ENCODE measurements at regions not wholly inside any gene's neighbourhood (a gene's known extent, or its start where the extent isn't known, plus 50 kb on each side); places are given as distances from the start of the nearest gene placed in this dataset.

DNA sequence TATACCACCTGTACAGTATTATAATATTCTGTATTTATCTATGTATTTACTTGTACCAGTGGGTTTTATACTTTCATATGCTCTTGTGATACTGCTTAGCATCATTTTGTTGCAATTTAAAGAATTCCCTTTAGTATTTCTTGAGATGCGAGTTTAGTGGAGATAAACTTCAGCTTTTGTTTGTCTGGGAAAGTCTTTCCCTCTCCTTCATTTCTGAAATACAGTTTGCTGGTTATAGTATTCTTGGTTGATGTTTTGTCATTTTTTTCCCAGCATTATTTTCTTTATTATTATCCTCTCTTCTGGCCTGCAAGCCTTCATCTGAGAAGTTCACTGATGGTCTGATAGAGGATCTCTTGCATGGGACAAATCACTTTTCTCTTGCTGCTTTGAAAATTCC is 136.6 kb upstream of the MCHR2 start:
- no peak for DNase-seq

DNA sequence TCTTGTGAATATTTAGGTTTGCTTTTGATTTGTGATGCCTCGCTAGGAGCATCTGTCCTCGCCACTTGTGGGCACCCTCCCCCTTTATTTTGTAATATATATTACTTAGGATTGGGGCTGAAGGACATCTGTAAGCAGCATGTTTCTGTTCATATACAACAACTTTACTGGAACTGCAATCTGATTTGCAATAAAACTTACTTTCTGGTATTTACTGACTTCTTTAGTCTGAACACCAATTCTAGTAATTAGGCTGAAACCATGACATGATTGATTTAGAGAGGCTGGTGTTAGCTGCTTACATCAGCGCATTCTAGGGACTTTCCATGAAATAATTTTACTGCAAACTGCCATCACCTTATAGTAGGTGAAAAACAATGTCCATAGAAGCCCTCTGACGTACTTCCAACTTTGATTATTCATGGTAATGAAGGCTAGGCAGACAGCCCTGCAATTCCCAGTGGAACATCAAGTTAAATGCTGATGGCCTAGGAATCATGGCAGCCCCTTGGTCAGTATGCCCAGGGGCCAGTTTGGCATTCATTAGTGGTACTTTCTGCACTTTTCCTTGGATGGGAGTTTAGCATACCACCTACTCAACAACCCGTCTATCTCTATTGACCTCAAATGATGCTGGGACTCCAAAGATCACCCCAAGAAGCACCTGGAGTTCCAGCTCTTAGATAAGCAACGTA is 132.9 kb upstream of the MCHR2 start:
- no peak for DNase-seq

DNA sequence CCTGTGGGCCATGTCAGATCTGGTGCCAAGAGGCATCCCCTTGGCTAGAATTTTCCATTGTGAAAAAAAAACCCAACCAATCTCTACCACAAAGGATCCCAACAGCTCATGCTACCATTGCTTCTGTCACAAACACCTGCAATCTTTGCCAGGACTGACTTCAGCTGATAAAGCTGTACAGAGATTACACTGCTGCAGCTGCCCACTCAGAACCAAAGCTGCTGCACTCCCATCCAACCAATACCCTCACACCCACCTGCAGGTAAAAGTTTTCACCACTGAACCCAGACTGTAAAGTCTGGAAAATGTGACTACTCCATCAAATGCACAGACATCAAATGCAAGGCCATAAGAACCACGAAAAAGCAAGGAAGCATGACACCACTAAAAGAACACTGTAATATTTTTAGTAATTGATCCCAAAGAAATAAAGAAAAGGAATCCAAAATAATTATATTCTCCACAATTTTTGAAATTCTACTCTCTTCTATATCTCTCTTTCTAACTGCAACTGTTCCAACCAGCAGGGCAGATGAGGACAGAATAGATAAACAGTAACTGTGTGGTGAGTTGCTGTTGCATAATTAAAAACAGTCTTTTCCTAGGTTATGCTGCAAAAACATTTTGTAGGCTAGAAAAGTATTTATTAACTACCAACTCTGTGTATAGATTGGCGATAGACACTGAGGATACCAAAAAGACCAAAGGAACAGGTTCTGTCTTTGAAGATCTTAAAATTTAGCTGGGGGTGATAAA is 128.0 kb upstream of the MCHR2 start:
- no peak for DNase-seq

GRCh38 chr6:100119261-100119660 is 125.2 kb upstream of the MCHR2 start:
- no peak for DNase-seq

GRCh38 chr6:100118301-100118700 is 124.3 kb upstream of the MCHR2 start:
- no peak for DNase-seq

DNA sequence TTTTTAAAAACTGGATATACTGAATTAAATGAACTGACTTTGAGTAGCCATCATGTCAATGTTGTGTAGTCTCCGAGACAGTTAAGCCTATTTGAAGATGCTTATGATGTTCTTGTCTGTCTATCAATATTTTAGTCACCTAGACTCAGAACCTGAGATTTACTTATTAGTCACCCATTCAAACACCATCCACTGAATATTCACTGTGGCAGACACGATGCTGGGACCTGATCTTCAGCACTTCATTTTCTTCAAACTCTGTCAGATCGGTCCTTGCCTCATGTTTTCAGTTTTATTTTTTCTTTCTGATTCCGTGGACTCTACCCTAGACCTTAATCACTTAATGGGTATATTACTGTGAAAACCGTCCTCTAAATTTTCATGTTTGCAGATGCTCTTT is 123.7 kb upstream of the MCHR2 start:
- DNase-seq = no peak

- peak; percentile 16 for DNase-seq
Measured at GRCh38 chr6:100116411-100117194, 122.6 kb upstream of the MCHR2 start.

- DNase-seq = no peak
Measured at GRCh38 chr6:100115407-100116101, 121.5 kb upstream of the MCHR2 start.

DNA sequence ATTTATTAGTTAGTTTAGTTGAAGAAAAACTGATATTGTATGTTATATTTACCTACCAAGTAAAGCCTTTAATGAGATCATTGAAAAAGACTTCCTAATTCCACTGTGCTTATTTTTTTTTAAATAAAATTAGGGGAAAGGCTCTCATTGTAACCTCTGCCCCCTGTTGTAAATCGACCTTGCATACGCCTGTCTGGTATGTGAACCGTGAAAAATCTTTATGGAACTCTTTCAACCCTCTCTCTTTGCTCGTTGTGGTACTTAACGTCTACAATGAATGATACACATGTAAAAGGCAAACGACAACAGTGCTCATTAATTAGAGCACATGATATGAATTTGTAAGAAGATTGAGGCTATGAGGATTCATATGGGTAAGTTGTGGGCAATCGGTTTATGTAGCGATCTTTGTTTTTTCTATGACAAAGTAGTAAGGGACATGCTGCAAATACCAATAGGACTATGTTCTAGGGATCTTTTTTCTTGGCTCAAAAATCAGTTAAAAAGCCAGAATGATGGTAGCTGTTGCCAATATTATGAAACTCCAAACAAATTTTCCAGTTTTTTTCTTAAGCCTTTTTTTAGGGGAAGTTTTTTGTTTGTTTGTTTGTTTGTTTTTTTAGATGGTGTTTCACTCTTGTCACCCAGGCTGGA is 119.0 kb upstream of the MCHR2 start:
- DNase-seq = no peak

- DNase-seq = no peak
Measured at GRCh38 chr6:100105919-100106529, 112.0 kb upstream of the MCHR2 start.

DNA sequence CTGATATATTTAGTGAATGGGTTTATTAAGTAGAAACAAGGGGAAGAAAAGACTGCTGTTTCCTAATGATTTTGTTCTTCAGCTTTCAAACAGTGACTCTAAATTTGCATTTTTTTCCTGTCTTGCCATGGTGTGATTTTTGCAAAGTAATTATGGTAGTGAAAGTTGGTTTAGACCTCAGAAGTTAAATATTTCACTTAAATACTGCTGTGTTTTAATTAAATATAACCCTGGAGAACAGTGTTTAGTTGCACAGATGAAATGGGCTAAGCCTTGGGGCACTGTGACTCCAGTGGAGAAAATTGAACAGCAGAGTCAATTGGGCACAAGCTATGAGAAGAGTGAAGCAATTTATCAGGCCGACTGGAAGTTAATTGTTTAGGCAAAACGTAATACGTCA is 111.1 kb upstream of the MCHR2 start:
- DNase-seq = no peak

GRCh38 chr6:100103931-100104330 is 109.9 kb upstream of the MCHR2 start:
- DNase-seq = no peak

DNA sequence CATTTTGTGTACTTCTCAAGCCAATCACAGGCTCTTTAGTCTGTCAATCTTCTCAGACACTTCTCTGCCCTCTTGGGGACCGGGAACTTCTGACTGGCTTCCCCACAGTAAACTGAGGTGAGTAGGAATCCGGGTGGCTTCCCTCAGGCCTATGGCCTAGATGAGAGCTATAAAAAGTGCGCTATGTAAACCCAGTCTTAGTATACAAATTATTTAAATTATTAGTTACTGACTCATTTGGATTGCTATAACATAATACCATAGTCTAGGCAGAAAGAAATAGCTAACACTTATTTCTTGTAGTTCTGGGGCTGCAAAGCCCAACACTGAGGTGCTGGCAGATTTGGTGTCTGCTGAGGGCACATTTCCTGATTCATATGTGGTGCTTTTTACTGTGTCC is 109.2 kb upstream of the MCHR2 start:
- no peak for DNase-seq

GRCh38 chr6:100101644-100102043 is 107.6 kb upstream of the MCHR2 start:
- DNase-seq = no peak

- DNase-seq = no peak
Measured at GRCh38 chr6:100100776-100101175, 106.8 kb upstream of the MCHR2 start.

GRCh38 chr6:100099189-100100074 is 105.4 kb upstream of the MCHR2 start:
- DNase-seq = no peak

GRCh38 chr6:100096936-100097335 is 102.9 kb upstream of the MCHR2 start:
- no peak for DNase-seq

DNA sequence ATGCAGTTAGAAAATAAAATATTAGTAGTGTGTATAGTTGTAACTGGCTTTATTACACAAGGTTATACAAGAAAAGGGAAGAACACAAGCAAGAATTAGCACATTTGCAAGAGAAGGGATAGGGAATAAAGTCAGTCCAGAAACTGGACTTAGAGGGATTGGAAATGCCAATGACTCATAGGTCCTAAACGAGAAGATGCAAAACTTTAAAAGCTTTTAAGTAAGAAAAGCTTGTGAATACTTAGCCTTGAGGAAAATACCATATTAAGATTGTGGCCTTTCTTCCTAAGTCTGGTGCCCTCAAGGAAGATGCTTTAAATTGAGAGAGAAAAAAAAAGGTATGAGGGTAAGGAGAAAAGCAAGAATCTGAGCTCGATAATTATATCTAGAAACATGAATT is 102.3 kb upstream of the MCHR2 start:
- no peak for DNase-seq

DNA sequence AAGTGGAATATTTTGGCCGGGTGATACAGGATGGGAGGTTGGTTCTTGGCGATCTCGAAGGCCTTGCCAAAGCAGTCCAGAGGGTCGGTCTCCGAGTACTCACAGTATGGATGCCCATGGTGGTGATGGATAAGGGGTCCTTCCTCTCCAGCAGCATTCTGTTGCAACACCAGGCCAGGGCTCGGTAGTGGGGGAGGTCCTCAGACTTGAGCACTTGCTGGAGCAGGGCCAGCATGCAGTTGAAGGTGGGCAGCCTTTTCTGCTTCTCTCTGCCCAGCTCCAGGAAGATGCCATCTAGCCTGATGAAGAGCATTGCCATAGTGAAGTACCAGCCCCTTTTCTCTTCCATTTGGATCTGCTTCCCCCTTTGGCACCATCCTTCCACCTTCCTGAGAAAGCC is 99.4 kb upstream of the MCHR2 start:
- DNase-seq = no peak

DNA sequence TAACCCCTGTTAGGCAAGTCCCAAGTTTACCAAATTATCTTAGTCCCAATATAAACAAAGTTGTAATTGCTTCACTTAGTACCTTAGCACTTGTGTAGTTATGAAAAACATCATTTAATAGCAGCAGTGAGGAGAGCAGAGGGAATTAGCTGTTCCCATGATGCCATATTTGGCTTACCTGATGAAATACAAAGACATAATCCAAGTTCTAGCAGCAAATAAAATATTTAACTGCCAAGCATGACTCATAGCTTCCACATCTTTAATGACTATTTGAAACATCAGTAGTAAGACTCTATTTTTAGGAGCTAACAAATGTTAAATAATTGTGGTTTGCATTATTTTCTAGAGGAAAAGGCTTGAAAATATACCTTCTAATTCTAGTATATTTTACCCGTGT is 94.0 kb upstream of the MCHR2 start:
- DNase-seq = no peak

DNA sequence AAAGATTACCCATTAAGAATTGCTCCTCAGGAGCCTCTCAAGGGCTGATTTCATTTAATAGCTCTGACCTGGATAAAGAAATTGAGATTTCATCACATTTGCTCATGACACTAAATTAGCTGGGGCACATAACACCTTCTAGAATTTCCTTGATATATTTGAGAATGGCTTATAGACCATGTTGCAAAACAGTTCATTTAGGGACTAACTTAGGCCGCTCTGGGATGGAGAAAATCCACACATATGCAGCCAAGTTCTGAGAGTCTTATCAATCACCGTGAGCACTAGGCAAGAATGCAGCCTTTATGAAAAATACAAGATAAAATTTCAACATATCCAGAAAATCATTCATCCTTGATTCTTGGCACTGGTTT is 91.0 kb upstream of the MCHR2 start:
- DNase-seq = no peak
